DMS79 (cell line): ENCODE measurements at regions not wholly inside any gene's neighbourhood (a gene's known extent, or its start where the extent isn't known, plus 50 kb on each side); places are given as distances from the start of the nearest gene placed in this dataset.
"Not testable (repeated sequence)": the region's sequence is repeated elsewhere in the genome, so short reads cannot be mapped to it uniquely, and the experiment has no call there.

Experiments used
- DNase-seq: peaks from one replicate; lab custom pipeline; 2025; lab: John Stamatoyannopoulos, UW

DNA sequence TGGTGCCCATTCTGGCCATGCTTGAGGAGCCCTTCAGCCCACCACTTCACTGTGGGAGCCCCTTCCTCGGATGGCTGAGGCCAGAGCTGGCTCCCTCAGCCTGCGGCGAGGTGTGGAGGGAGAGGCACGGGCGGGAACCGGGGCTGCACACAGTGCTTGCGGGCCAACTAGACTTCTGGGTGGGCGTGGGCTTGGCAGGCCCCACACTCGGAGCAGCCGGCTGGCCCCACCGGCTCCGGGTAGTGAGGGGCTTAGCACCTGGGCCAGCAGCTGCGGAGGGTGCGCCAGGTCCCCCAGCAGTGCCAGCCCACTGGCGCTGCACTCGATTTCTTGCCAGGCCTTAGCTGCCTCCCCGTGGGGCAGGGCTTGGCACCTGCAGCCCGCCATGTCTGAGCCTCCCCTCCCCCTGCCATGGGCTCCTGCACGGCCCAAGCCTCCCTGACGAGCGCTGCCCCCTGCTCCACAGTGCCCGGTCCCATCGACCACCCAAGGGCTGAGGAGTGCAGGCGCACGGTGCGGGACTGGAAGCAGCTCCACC, 554.2 kb downstream of the GABRG2 start:
- not testable (repeated sequence) for DNase-seq

DNA sequence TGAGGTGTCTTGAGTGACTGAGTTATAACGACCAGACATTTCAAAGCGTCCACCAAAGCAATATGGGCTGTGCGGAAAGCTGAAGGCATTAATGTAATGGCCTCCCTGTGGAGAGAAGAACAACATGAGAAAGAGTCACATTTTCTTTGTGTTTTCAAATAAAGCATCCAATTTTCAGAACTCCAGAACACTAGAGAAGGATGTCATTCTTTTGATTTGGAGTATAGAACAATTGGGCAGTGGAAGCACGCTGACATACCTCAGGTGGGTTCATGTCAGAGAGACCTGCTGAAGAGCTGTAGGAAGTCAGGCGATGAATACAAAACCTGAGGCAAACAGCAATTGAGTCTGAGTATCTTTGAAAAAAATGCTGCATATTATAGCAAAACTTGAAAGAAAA, 556.5 kb downstream of the GABRG2 start:
- no peak for DNase-seq

GRCh38 chr5:162637481-162637880, 569.9 kb downstream of the GABRG2 start:
- no peak for DNase-seq

DNA sequence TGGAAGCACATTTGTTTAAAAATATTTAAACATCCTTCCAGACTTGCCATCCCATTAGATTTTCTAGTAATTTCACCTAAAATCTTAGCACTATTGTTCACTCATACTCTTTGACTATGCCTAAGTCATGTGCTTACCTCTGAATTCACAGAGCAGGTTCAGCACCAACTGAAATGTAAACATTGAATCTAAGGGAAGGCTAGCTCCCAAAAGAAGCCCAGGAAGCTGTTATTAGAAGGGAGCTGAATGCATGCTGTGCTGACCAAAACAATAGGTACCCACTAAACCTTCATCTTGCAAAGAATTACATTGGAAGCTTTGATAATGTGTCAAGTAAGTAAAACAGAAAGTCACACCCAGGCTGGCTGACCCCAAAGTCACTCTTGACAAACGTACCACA, 571.3 kb downstream of the GABRG2 start:
- DNase-seq = no peak

DNA sequence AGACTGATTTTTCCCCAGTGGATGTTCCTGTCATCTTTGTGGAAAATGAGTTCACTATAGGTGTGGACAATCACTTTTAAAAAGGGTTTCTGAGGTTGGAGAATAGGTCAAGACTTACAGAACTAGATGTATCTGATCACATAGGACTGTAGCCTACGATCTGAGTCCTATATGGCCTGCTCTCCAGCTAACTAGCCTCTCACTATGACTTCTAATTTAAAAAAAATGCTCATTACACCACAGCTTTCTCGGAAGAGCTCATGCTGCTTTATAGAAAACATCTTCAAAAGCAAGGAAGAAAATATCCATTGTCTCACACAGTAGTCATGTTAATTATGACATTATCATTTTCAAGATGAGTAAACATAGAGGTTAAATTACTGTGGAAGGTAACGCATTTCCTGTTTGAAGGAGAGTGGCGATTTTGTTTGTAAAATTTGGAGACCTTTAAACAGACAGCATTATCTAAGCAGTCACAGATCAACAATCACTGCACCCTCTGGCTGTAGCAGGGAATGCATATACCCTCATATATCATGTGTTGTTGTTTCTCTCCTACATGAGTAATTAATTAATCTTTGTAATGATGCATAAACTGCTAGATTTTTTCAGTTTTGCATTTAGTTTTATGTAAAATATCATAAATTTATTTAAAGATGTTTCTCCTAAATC, 573.7 kb downstream of the GABRG2 start:
- DNase-seq = no peak

DNA sequence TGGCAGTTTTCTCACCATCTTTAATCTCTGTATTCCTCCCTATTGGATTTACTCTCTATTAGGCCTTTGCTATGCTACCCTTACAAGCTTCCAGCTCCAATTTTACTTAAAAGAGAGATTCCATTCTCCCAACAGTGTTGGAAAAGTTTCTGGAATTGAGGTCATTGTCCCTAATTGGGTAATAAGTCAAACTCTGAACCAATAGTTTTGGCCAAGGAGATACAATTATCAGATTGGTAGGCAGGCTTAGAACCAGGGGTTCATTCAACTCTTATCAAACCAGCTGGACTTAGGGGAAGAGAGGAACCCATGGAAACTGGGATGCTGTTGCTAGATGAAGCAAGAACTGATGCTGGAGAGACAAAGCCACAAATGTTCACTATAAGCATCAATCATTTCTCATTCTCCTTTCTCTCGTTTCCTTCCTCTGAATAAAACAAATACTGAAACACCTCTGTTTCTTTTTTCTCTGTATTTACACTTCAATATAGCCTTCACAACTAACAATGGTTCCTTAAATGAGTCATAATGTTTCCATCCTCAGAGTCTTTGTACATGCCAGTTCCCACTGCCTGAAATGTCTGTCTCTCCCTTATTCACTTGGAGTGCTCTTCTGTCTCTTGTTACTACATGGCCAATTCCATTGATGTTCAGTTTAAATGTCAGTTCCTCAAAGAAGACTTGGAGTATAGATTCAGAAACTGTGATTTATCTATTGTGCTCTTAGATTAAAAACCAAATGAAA, 587.3 kb downstream of the GABRG2 start:
- no peak for DNase-seq

GRCh38 chr5:162657076-162657475, 589.5 kb downstream of the GABRG2 start:
- no peak for DNase-seq

DNA sequence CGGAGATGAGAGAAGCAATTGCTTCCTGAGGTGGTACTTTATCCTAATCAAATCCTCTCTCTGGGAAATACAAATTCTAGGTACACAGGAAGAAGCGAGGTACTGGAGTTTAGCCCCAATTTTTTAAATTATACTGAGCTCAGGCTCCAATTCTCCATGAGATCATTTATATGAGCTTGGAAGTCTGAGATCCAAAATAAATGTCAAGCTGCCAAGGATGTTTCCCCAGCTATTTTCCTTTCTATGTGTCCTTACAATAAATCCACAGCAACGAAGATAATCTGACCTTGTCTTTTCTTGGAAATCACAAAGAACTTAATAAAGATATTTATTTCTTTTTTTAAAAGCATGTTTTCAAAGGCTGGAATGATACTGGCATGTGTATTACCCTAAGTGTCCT, 597.3 kb downstream of the GABRG2 start:
- DNase-seq = no peak

- no peak for DNase-seq
These were observed 601.4 kb downstream of the GABRG2 start for GRCh38 chr5:162668926-162669325.

DNA sequence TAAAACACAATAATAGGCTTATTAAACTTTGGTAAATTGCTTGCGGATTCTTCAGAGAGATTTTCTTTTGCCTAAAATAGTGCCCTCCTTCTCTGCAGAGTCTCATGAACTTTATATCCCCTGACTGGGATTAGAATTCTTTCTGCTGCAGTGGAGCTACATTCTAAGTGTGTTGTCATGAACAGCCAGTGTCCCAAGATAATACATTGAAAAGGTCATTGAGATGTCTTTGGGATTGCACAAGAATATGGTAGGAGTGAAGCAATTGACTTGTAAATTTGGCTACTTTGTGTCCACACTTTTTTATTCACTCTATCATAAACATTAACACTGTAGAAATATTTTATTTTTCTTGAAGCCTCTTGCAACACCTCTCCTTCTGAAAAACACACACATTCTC, 604.5 kb downstream of the GABRG2 start:
- DNase-seq = no peak

DNA sequence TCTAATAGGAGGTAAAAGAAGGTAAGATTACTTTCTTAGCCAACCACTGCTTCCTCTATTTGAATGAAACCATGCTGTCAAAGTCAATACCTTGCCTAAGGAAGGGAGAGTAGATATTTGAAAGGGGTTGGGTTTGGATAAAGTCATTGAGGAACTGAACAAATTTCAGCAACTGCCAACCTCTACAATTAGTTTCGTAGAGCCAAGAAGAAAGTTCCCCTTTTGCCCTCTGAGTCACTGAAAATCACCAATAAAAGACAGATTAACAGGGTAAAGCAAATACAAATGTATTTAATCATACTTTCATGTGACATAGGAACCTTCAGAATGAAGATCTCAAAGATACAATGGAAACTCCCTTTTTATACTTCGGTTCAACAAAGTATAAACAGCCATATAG, 615.7 kb downstream of the GABRG2 start:
- DNase-seq = no peak

GRCh38 chr5:162684145-162684544, 616.6 kb downstream of the GABRG2 start:
- no peak for DNase-seq

GRCh38 chr5:162685302-162685701, 617.7 kb downstream of the GABRG2 start:
- DNase-seq = no peak

DNA sequence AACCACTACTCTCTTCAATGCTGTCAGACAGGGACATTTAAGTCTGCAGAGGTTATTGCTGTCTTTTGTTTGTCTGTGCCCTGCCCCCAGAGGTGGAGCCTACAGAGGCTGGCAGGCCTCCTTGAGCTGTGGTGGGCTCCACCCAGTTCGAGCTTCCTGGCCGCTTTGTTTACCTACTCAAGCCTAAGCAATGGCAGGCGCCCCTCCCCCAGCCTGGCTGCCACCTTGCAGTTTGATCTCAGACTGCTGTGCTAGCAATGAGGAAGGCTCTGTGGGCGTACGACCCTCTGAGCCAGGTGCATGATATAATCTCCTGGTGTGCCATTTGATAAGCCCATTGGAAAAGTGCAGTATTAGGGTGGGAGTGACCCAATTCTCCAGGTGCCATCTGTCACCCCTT, 628.7 kb downstream of the GABRG2 start:
- not testable (repeated sequence) for DNase-seq

DNA sequence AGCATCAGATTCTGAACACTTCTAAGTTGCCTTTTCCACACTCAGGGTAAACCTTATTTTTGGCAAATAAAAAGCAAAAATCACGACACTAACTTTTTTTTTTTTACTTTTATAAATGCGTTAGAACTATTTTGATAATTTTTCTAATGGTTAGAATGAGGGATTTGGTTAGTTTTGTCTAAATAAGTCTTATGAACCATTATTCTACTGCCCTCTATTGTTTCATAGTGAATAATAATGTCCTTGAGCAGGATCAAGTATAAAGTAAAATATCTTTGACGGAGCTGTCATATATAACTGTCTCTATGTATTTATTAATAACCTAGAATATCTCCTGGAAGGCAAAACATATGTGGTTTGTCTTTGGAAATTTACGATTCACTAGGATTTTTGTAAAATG, 631.8 kb downstream of the GABRG2 start:
- no peak for DNase-seq

- no peak for DNase-seq
These were observed 636.3 kb downstream of the GABRG2 start for GRCh38 chr5:162703914-162704313.

GRCh38 chr5:162711244-162711643, 643.7 kb downstream of the GABRG2 start:
- DNase-seq = no peak

- DNase-seq = no peak
These were observed 652.1 kb downstream of the GABRG2 start for GRCh38 chr5:162719720-162720119.

DNA sequence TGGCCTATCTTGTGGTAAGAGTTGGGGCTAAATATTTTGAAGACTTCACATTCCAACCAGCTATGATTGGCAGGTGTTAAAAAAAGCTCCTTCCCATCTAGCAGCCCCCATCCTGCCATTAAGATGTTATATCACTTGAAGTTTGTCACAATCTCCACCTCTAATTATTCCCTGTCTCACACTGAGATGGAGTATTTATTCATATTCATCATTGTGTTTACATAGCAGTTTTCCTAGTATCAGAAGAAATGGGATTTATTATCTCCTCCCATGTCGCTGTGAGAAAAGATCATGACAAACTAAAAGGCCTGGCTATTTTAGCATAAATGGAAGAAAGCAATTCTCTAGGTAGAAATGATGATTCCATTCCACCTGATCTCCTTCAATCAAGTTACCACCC, 653.6 kb downstream of the GABRG2 start:
- DNase-seq = no peak

- no peak for DNase-seq
These were observed 684.8 kb upstream of the CCNG1 start for GRCh38 chr5:162752612-162753011.

DNA sequence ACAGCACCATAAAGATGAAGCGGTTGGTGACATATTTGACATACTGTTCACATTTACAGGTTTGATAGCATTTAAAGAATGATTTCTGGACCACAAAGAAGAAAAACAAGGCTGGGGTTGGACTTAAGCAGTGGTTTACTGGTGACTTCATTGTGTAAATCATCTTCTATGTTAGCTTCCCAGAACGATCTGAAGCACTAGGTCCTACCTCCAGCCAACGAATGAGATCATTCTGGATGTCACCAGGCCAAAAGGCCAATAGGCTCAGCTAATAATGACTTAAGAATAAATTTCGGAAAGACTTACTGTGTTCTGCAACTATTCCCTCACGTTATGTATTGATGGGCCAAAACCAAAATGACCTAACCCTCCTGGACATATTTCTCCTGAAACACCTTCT, 675.3 kb upstream of the CCNG1 start:
- no peak for DNase-seq

DNA sequence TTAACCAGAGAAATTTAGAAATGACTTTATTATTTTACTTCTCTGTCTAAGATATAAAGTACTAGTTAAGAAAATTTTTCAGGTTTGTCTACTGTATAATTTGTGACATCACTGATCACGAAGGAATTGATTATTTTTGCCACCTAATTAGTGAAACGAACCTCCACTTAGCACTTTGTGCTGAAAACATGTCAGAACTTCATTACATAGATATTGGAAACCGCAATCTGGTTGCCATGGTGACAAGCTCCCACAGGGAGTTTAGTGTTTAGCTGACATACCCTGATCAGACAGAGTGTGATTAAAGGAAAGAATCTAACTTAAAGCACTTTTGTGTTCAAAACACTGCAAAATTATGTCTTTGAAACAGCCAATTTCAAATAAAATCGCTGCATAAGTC, 668.4 kb upstream of the CCNG1 start:
- no peak for DNase-seq

DNA sequence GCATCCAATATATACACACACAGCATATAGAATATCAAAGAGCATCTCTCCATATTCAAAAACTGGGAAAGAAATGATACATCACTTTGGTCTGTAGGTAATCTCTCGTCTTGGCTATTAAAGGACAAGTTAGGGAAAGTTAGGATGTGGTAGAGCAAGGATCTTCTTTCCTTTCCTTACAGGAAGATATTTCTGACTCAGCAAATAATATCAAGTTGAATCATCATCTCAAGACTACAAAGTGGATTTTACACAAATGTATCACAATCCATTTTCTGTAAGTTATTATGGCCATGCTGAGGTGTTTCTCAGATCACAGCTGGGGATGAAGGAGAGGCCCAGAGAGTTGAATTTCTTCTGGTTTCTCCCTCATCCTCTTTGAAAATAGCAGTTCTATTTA, 651.7 kb upstream of the CCNG1 start:
- DNase-seq = no peak

DNA sequence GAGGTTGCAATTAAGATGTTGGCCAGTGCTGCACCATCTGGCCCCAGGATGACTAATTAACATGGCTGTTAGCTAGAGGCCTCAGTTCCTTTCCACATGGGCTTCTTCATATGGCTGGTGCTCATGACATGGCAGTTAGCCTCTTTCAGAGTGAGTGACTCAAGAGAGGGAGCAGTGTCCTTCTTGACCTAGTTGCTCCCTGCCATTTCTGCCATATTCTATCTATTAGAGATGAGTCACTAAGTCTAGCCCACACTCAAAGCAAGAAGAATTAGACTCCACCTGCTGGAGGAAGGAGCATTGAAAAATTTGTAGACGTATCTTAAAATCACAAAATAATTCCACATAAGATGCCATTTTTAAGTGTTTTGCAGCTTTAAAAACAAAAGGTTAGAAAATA, 651.2 kb upstream of the CCNG1 start:
- no peak for DNase-seq
